Mucosa of gallbladder (tissue), 1 donor: ENCODE measurements at regions not wholly inside any gene's neighbourhood (a gene's known extent, or its start where the extent isn't known, plus 50 kb on each side); places are given as distances from the start of the nearest gene placed in this dataset.
A peak's percentile ranks its signal among the peaks of the same experiment; 100 is the strongest.
"Not testable (repeated sequence)": the region's sequence is repeated elsewhere in the genome, so short reads cannot be mapped to it uniquely, and the experiment has no call there.

Source experiments
- DNase-seq: peaks from one replicate; pipeline ENCODE4 v3.0.0-alpha.2; 2020; ENCODE audit warnings: low spot score
- donor health status: DM: no; HTN: no; CAD: no.

DNA sequence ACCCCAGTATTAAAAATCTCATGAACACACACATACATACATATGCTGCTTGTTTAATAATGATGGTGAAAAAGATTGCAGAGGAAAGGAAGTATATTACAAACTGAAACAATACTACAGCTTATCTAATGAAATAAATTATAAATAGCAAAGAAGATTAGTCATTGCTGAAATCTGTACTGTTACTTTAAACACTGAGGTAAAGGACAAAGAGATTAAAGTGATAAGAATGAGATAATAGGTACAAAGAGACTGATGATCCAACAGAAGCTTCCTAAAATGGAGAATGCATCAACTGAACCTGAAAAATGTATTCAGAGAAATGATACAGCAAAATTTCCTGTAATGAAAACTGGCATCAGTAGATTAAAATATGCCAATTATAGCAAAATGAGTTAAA, 91.5 kb upstream of the KCND2 start:
- no peak for DNase-seq

DNA sequence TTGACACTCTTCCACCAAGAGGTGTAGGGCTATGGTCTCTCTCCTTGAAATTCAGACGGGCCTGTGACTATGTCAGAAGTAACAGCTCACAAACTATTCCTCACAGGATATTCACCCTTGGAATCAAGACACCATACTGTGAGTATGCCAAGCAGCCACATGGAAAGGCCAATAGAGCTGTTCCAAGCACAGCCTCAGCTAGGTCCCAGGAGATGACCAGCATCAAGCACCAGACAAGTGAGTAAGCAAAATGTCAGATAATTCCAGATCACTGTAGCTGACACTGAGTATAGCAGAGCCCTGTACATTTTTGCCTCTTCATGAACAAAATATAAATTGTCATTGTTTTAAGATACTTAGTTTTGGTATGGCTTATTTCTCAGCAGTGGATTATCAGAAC, 88.1 kb upstream of the KCND2 start:
- no peak for DNase-seq

DNA sequence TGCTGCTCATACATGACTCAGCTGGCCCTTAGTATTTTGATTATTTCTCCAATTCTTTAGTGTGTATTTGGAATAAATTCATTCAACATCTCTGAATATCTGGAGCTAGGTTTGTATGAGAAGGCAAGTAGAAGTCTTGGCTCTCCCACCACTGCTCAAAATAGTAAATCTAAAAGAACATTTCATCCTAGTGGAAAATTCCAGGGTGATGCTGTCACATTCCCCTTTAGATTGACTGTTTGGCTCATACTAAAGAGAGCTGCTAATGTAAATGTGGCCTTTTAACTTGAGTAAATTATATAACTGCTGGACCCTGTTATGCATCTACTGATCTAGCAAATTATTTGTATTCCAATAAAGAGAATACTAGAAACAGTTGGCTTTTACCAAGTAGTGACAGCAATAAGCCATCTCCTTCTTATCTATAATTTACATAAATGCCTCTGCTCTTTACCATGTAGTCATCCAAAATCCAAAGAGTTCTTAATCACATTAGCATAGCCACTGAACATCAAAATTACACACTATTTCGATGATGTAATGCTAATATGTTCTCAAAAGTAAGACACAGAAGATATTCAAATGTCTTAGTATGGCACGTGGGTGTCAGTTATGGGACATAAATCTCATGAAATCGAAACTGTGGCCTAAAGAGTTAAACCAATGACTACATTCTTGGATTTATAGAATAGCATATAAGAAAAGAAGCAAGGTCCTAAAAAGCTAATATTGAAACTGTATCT, 86.9 kb upstream of the KCND2 start:
- no peak for DNase-seq

DNA sequence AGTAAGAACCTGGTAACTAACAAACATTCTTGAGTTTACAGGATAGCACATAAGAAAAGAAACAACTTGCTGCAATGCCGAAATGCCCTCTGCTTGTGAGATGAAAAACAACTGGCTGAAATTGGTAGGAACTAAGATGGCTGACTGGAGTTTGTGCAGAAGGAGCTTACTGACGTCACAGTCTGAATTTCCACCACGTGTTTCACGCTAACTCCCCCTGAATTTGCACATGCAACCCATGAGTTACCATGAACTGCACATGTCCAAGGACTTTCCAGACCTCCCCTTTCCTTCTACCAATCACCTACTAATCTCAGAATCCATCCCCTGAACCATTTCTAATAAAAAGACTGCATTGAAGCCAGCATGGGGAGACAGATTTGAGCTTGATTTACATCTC, 86.3 kb upstream of the KCND2 start:
- DNase-seq: no peak

DNA sequence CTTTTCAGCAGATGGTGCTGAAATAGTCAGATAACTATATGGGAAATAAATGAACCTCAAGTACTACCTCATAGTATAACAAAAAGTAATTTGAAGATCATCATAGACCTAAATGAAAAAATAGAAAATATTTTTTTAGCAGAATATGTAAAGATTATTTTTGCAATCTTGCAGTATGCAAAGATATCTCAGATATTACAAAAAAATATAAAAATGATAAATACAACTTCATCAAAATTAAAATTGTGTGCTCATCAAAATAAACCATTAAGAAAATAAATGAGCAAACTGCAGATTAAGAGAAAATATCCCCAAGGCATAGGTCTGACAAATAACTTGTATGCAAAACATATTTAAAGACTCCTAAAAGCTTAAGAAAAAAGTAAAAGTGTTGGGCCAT, 83.4 kb upstream of the KCND2 start:
- DNase-seq: no peak

DNA sequence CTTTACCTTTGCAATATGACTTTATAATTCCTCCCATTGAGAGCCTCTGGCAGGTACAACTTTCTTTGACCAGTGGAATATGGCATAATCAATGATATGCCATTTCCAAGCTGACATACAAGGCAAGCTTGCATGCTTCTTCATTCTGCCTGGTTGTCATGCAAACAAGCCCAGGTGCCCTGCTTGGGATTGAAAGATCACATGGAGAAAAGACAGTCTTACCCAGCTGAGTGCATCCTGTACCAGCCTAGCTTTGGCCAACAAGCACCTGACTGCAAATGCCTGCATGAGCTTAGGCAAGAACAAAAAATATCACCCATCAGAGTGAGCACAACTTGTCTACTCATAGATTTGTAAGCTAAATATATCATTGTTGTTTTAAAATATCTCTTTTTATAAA, 82.9 kb upstream of the KCND2 start:
- no peak for DNase-seq

DNA sequence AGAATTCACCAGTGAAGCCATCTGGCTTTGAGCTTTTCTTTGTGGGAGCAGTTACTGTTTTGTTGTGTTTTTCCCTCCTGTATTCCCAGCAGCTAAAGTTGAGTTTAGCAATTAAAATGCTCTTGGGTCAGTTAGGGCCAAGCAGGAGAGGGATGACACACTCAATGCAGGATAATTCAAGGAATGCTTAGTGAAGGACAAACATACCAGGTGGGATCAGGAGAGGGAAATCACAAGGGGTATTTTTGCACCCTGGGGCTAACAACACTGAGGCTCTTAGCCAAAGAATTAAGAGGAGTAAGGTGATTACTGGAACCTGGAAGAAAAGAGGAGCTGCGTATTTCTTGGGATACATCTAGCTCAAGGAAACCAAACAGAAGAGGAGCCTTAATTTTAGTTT, 82.4 kb upstream of the KCND2 start:
- no peak for DNase-seq

DNA sequence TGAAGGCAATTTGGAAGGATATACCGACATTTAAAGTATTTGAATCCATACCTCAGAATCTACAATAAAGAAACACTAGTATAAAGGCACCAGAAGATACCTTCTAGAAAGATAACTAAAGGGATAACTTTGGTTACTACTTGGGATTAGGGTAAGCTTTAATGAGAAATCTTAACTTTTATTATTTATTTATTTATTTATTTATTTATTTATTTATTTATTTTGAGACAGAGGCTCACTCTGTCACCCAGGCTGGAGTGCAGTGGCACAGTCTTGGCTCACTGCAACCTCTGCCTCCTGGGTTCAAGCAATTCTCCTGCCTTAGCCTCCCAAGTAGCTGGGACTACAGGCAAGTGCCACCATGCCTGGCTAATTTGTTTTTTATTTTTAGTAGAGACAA, 81.6 kb upstream of the KCND2 start:
- DNase-seq: not testable (repeated sequence)

DNA sequence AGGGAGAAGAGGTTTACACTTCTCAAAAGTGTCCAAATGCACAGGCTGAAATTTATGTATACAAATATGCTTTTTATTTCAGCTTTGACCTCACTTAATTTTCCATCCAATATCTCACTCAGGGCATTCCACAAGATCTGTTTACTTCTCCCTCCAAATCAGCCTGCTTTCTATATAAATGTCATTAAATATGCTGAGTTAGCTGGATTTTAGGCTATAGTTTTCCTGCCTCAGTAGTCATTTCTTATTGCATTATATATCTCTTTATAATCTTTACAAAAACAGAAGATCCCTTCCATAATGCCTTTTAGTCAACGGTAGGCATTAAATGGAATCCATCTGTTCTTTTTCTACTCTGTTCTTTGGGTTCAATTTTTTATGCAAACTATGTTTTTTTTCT, 71.7 kb upstream of the KCND2 start:
- DNase-seq: no peak

DNA sequence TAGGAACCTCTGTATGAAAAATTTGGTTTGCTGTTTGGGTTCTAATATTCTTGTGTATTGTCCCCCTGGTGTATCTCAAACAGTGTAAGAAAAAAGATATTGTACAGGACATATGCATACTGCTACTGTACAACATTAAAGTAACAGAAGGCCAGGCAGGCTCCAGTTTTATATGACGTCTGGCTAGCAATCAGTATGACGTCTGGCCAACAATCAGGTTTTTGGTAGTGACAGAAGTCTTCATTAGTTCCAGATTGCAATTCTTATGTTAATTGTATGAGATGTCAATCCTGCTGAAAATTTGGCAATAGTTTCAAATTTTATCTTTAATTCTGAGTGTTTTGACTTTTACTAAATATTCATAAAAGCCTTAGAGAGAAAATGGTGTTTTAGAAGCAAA, 67.9 kb upstream of the KCND2 start:
- no peak for DNase-seq

DNA sequence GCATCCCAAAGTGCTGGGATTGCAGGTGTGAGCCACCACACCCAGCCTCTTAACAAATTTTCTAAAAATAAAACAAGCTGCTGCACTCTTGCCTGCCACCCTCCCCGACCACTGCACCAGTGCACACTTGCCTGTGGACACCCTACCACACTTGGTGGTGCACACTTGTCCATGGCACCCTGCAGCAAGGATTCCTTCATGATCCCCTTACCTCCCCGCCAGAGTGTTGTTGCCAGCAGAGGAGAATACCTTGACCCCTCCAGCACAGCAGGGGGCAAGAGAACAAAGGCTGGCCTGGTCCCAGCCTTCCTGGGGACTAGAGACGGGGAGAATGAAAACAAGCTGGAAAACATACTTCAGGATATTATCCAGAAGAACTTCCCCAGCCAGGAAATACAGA, 65.9 kb upstream of the KCND2 start:
- no peak for DNase-seq

DNA sequence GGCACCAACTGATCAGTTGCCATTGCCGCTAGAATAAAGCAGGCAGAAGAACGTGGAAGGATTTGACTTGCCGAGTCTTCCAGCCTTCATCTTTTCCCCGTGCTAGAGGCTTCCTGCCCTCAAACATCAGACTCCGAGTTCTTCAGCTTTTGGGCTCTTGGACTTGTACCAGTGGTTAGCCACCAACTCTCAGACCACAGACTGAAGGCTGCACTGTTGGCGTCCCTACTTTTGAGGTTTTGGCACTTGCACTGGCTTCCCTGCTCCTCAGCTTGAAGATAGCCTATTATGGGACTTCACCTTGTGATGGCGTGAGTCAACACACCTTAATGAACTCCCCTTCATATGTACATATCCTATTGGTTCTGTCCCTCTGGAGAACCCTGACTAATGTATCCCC, 57.3 kb upstream of the KCND2 start:
- no peak for DNase-seq

DNA sequence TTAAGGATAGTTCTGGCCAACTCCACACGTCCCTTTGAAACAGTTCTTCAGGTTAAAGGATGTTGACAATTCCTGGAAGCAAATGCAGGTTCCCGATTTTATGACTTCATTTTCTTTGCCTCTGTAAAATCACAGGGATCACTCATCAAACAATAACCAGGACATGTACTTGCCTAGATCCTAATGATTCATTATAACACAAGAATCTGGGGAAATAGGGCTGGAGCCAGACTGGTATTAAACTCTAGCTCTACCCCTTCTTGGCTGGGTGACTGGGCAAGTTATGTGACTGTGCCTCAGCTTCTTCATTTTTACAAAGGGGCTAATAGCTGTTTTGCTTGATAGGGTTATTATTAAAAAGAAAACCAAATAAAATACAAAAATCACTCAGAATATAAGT, 56.0 kb upstream of the KCND2 start:
- no peak for DNase-seq

DNA sequence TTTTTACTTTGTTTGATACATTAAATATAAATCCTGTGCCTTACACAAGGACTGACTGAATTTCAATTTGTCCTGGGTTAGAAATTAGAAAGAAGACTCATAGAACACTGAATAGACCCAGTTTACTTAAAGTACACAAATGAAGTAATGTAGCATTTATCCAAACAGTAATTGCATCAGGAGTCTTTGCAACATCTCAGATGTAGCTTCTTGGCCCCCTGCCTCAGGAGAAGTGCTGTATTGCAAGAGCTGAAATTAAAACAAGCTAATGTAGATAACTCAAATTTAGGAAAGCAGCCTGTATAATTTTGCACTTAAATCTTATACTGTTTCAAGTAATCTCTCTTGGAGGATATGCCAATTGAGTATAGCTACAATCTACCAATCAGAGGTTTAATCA, 54.3 kb upstream of the KCND2 start:
- DNase-seq: peak; percentile 32

DNA sequence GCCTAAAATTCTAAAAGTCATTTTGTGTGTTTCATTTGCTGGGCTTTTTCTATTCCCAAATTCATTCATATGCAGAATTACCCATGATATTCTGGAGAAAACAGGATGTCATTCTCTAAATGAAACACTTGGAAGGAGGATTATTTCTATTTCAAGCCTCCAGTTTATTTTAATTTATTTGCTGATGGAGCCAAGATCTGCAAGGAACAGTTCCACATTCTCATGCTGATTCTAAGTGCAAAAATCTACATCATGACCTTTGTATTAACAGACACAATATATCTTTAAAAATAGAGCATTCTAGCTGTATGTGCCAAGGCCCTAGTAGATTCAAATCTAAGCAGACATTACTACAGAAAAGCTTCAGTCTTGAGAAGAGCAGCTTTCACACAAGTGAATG, 51.3 kb upstream of the KCND2 start:
- no peak for DNase-seq
